Esophagus mucosa (tissue), 1 donor: ENCODE measurements at regions not wholly inside any gene's neighbourhood (a gene's known extent, or its start where the extent isn't known, plus 50 kb on each side); places are given as distances from the start of the nearest gene placed in this dataset.
"Not testable (repeated sequence)": the region's sequence is repeated elsewhere in the genome, so short reads cannot be mapped to it uniquely, and the experiment has no call there.

Source experiments
- ATAC-seq: fragments of 200-7000 bp; cut with Tn5 transposase; one replicate; pipeline ENCODE4 v1.9.1; 2020
- donor health status: DM: yes; HTN: yes; CAD: no.

DNA sequence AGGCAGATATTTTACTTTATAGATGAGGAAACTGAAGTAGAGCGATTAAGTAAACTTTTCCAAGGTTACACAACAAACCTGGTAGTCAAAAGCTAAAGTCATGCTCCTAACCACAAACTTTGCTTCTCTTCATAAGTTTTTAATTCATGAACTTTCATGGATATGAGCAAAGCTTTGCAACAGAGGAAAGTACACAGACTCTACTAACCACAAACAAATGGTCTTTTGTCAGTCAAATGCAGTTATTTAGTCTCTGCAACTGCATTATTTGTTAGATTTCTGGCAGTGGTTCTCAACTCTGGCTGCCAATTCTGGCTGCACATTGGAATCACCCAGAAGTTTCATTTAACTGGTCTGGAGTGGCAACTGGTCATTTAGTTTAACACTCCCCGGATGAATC is 140.6 kb upstream of the TMEM168 start:
- no peak for ATAC-seq

DNA sequence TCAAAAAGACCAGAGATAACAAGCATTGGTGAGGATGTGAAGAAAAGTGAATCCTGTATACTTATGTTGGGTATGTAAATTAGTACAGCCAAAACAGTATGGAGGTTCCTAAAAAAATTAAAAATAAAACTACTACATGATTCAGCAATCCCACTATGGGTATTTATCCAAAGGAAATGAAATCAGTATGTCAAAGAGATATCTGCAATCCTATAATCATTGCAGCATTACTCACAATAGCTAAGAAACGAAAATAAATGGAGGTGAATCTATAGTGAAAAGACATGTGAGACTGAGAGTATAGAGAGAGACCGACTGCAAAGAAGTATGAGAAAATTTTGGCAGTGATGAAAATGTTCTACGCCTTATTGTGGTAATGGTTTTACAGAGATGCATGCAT is 139.2 kb upstream of the TMEM168 start:
- no peak for ATAC-seq

DNA sequence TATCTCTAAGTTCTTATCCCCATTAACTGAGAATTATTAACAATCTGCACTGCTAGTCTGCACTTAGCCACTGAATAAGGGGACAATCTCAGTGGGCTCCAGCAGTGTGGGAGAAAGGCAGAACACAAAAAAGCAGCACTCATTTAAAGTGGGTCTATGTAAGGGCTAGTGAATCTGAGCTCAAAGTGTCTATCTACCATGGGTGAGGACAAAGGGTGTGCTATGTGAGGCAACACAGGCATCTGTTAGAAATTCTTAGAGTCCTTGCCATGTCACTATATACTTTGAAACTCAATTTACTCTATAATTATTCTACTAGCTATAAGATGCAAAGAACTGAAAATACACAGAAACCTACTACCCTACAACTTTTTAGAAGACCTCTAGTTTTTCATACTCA is 135.8 kb upstream of the TMEM168 start:
- ATAC-seq = no peak

DNA sequence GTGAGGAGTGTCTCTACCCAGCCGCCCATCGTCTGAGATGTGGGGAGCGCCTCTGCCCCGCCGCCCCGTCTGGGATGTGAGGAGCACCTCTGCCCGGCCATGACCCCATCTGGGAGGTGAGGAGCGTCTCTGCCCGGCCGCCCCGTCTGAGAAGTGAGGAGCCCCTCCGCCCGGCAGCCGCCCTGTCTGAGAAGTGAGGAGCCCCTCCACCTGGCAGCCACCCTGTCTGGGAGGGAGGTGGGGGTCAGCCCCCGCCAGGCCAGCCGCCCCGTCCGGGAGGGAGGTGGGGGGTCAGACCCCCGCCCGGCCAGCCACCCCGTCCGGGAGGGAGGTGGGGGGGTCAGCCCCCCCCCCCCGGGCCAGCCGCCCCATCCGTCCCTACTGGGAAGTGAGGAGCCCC is 132.4 kb upstream of the TMEM168 start:
- ATAC-seq = not testable (repeated sequence)

DNA sequence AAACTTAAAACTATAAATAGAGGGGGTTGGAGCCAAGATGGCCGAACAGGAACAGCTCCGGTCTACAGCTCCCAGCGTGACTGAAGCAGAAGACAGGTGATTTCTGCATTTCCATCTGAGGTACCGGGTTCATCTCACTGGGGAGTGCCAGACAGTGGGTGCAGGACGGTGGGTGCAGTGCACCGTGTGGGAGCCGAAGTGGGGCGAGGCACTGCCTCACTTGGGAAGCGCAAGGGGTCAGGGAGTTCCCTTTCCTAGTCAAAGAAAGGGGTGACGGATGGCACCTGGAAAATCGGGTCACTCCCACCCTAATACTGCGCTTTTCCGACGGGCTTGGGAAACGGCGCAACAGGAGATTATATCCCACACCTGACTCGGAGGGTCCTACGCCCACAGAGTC is 126.2 kb upstream of the TMEM168 start:
- not testable (repeated sequence) for ATAC-seq

DNA sequence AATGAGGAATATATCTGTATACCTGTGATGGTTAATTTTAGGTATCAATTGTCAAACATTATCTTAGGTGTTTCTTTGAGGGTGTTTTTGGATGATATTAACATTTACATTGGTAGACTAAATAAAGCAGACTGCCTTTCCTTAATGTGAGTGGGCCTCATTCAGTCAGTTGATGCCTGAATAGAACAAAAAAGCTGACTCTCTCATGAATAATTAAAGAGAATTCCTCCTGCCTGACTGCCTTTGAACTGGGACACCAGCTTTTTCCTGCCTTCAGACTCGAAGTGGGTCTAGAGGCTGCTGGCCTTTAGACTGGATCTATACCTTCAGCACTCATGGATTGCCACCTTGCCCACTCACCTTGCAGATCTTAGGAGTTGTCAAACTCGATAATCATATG is 117.9 kb upstream of the TMEM168 start:
- ATAC-seq = no peak

DNA sequence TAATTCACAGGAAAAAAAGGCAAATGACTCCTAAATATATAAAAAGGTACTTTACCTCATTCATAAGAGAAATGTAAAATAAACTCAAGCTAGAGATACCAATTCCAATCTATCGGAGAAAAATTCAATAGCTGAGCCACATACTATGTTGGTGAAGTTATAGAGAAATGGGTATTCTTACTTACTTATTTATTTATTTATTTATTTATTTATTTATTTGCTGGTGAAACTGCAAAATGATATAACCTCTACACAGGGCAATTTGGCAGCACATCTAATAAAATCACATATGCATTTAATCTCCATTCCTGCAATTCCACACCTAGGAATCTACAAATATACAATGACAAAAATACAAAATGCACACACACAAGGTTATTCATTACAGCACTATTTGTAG is 117.5 kb upstream of the TMEM168 start:
- ATAC-seq = no peak

DNA sequence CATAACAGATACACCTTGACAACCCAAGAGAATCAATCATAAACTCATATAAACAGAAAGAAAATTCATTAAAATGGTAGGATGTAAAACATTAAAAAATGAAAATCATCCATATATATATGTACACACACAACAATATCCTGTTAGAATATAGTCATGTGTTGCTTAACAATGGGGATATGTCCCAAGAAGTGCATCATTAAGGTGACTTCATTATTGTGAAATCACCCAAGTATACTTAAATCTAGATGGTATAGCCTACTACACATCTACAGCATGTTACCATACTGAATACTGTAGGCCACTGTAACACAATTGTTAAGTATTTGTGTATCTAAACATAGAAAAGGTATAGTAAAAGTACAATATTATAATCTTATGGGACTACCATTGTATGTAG is 115.8 kb upstream of the TMEM168 start:
- peak; percentile 71 for ATAC-seq

DNA sequence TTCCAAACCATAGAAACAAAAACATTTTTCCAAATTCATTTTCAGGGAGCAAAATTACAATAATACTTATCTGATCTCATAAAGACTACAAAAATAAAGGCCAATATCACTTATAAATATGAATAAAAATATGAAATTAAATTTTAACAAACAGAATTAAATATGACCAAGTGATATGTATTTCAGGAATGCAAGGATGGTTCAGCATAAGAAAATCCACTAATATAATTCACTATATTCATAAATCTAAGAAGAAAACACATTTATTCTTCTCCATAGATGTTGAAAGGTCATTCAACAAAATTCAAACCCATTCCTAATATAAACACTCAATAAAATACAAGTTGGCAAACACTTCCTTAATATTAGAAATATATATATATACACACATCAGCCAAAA is 115.2 kb upstream of the TMEM168 start:
- ATAC-seq = no peak

DNA sequence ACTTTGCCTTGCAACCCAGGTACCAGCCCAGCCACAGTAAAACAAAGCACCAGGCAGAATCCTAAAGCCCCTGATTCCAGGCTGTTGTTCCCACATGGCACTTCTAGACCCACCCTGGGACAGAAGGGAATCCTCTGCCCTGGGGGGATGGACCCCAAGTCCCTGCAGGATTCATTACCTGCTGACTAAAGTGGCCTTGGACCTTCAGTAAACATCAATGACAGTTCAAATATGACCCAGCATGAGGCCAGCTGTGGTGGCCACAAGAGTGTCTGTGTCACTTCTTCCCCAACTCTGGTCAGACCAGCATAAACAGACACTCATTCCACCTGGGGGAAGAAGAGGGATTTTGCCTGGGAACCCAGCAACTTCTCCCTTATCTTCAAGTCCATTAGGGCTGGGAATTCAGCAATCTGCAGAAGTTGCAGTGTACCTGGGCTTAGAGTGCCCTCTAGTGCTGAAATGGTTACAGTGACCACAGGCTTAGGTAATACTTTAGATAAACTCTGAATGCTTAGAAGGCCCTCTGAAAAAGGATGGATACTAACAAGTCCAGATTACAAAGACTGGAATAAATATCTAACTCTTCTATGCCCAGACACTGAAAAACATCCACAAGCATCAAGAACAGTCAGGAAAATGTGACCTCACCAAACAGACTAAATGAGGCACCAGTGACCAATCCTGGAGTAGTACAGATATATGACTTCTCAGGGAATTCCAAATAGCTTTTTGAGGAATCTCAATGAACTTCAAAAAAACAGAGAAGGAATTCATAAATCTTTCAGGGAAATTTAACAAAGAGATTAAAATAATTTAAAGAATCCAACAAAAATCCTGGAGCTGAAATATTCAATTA is 108.5 kb upstream of the TMEM168 start:
- ATAC-seq = peak; percentile 80

DNA sequence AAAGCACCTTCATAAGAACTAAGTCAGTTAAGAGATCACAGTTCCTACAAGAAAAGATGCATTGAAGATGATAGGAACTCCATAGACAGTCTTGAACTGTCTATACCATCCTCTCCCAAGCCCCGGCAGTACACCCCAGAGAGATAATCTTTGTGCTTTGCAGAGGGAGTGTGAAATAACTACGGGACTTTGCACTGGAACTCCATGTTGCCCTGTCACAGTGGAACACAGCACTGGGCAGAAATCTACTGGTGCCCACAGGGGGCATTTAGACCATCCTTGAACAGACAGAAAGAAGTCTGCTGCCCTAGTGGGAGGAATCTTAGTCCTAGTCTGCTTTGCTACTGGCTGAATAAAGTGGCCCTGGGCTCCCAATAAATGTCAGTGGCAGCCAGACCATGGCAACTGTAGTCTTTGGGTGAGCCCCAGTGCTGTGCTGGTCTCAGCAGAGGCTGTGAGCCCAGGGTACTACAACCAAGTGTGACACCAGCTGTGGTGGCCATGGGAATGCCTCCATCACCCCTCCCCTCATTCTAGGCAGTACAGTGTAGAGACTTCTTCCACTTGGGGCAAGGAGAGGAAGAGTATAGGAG is 107.7 kb upstream of the TMEM168 start:
- ATAC-seq = peak; percentile 28

DNA sequence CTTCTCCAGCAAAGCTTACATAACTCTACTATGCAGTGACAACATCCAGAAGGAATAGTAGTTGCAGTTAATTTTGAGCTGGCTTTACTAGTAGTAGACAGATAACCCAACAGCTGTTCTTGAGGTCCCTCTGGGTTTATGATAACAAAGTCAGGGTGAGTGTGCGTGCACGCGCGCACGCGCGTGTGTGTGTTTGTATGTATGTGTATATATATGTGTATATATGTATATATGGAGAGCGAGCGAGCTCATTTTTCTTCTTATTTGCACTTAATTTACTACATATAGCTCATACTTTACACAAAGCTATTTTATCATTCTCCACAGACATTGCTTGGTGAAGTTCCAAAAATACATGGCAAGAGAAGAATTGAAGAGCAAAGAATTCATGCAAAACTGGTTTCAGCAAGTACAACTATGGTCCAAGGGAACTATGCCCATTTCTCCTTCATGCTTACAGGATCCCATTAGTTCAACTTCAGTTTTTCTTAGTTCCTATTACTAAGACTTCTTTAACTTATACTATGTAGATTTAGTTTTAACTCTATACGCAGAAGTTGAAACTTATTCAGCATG is 105.9 kb upstream of the TMEM168 start:
- no peak for ATAC-seq

DNA sequence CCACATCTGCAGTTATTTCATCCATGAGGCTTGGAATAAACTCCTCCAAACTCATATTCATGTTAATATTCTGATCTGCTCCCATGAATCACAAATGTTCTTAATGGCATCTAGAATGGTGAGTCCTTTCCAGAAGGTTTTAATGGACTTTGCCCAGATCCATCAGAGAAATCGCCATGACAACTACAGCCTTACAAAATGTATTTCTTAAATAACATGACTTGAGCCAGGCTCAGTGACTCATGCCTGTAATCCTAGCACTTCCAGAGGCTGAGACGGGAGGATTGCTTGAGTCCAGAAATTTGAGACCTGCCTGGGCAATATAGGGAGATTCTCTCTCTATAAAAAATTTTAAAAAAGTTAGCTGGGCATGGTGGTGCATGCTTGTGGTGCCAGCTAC is 102.1 kb upstream of the TMEM168 start:
- ATAC-seq = no peak

DNA sequence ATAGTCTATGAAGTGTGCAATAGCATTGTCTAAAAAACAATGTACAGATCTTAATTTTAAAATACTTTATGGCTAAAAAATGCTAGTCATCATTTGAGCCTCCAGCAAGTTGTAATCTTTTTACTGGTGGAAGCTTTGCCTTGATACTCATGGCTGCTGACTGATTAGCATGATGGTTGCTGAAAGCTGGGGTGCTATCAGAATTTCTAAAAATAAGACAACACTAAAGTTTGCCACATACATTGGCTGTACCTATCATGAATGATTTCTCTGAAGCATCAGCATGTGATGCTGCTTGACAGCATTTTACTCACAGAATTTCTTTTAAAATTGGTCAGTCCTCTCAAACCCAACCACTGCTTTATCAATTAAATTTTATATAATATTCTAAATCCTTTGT is 101.5 kb upstream of the TMEM168 start:
- ATAC-seq = no peak

DNA sequence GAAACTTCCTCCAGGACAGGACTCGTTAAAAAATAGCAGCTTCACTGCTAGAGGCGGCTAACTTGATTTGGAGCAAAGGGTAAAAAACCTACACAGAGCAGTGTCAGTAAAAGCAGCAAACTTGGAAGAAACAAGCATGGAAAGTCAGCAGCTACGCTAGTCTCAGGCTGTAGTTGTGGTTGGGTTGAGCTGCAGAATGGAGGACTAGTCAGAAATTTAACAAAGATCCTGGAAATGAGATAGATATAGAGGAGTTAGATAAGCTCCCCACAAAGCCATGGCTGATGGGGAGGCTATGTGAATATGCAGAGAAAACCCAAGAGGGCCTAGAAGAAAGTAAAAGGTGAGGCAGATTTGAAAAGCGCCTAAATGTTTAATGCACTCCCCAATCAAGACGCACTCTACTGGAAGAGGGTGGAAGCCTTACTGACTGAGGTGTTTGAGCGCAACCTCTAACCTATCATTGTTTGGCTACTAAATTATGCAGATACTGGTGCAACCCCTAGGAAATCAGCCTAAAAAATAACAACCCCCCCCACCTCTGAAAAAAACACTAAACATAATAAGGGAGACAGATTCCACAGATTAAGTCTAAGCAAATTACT is 99.7 kb upstream of the TMEM168 start:
- ATAC-seq = no peak

DNA sequence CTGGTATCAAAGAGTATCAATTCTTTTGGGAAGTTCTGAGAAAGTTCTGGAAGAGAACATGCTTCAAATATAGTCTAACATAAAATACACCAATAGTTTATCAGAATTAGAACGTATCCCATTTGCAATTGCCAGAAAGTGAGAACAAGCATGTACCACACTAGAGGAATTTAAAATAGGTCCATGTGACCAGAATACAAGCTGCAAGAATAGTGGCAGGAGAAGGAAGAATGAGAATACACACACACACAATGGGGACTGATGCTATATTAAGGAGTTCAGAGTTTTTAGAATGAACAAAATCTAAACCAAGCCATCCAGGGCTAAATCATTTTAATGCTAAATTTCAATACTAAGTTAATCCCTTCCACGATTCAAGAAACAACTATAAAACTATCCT is 99.1 kb upstream of the TMEM168 start:
- no peak for ATAC-seq

DNA sequence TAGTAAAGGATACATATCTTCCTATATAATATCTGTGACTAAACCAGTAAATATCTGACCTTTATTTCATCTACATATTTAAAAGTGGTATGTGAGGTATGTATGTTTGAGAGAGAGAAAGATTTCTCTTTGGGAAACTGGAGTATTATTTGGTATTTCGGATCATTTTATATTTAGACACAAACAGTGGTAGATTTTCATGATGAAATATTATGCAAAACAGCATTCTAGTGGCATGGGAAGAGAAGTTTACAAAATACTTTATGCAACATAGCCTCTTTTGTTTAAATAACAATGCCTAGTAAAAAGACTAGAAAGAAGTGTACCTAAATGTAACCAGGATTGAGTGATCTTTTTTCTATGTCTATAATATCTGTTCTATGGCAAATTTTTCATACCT is 98.6 kb upstream of the TMEM168 start:
- ATAC-seq = no peak

DNA sequence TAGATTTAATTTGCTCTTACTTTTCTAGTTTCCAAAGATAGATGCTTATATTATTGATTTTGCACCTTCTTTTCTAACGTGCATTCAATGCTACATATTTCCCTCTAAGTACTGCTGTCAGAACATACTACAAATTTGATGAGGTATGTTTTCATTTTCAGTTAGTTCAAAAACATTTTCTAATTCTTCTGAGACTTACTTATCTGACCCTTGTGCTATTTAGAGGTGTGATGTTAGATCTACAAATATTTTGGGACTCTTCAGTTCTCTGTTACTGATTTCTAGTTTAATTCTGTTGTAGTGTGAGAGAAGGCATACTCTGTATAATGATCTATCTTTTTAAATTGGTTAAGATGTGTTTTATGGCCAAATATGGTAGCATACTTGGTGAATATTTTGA is 97.8 kb upstream of the TMEM168 start:
- no peak for ATAC-seq

DNA sequence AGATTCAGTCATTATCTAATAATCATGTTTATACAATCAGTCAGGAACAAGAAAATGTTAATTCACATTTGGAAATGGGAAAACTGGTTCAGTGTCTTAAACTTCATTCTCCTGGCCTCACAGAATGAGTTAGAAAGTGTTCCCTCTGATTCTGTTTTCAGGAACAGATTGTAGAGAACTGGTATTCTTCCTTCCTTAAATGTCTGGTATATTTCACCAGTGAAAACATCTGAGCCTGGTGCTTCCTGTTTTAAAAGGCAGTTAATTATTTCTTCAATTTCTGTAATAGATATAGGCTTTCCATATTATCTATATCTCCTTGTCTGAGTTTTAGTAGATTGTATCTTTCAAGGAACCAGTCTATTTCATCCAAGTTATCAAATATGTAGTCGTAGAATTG is 97.1 kb upstream of the TMEM168 start:
- ATAC-seq = no peak

DNA sequence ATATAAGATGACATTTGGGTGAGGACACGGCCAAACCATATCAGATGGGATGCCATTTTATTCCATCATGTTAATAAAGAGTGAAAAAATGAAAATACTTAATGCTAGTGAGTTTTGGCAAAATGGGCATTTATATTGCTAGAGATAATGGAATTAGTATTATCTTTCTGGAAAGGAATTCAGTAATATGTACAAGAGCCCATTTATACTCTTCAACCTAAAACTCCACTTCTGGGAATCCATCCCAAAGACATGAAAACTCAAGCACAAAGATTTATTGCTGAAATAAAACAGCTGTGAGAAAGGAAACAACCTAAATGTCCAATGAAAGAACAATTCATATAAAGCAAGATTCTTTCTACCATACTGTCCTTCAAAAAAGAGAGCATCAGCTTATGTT is 96.0 kb upstream of the TMEM168 start:
- ATAC-seq = no peak

DNA sequence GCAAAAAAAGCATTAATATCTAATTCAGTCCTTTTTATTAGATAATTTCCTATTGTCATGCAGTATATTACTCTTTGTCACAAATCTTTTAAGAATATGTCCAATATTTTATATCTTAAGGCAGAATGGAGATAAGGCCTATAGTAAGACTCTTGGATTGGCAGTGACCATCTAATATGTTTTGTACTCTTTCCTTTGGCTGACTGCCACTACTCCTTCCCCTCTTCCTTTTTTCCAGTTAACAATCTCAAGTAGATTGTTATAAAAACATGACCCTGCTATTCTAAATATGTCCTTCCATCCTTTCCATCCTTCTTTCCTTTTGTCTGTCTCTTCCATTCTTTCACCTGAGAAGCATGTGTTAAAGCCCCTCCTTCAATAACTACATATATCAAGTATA is 92.8 kb upstream of the TMEM168 start:
- no peak for ATAC-seq

DNA sequence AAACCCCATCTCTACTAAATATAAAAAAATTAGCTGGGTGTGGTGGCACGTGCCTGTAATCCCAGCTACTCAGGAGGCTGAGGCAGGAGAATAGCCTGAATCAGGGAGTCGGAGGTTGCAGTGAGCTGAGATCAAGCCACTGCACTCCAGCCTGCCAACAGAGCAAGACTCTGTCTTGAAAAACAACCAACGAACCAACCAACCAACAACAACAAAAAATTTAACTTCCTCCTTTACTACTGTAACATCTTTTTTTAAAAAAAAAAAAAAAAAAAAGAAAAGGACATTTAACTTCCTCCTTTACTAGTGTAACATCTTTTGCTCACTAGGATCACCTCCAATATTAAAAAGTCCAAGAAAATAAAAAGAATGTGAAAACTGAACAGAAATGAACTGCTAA is 92.3 kb upstream of the TMEM168 start:
- ATAC-seq = no peak

DNA sequence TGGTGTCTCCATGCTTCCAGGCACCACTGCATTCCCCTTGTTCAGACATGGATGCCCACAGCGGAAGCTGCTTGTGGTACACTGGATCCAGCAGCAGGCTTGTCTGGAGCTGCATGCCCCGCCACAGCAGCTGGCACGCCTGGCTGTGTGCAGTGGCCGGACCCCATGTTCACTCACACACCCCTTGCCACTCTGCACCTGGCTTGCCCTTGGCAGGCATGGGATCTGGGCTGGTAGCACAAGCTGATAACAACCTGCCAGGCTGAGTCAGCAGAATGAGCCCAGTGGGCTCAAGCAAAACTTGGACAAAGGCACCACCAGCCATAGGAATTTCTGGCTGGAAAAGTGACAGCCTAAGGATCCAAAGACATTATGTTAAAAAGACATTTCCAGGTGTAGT is 91.8 kb upstream of the TMEM168 start:
- ATAC-seq = no peak
